ENCODE measurements at regions not wholly inside any gene's neighbourhood (a gene's known extent, or its start where the extent isn't known, plus 50 kb on each side); places are given as distances from the start of the nearest gene placed in this dataset.

- H3K4ac ChIP-seq (ENCODE audit: low read depth, low read length) = peak overlapping the region; percentile 89; the same call in 1 of the 2 replicates
- in situ Hi-C loops (cut with MboI; ENCODE audit: low sequenced_read_pairs) (loop anchor here (10.0 kb wide), 1 partner anchor 181 kb away; the partner anchor contains the start of gene SLC38A2), dilution Hi-C loops (cut with HindIII; ENCODE audit: low sequenced_read_pairs, unreplicated experiment) (no loop called here), intact Hi-C loops (cut with micrococcal nuclease) (loop anchor here (1.0 to 5.0 kb wide), 6 partner anchors 31 to 379 kb away; no protein-coding TSS in a partner anchor)
- H2BK120ac ChIP-seq (ENCODE audit: low read depth, low read length) = peak overlapping the region; percentile 99
- H3K9me1 ChIP-seq (ENCODE audit: insufficient read depth, low read length) = peaks cover 6% of the 10 kb centered on the region
- BruUV-seq (replicated peaks) = no TSS peak
- no CpG with 5 or more reads among the region's 2 CpGs for WGBS, 2 experiments (ENCODE audit: extremely low coverage in 2 of 2, insufficient read length in 1 of 2)
- H3K4me2 ChIP-seq (ENCODE audit: low read depth, low read length) = peak overlapping the region; percentile 90
- DNase-seq (peak; percentile 99), ATAC-seq (ENCODE audit: low read depth) (peak; percentile 73)
- H3K36me3 ChIP-seq (ENCODE audit: control insufficient read depth, insufficient read depth, low read length) = no peaks in the 10 kb centered on the region
- H3K18ac ChIP-seq (ENCODE audit: low read depth, low read length) = peak overlapping the region; percentile 93
- peak overlapping the region; percentile 25; the same call in 1 of the 2 replicates for H3K9ac ChIP-seq (ENCODE audit: low read depth, low read length)
- H4K20me1 ChIP-seq (ENCODE audit: insufficient read depth, low read length) = no peaks in the 10 kb centered on the region
- peak overlapping the region; percentile 21 to 84 for H4K8ac ChIP-seq (ENCODE audit: low read depth in 2 of 2, low read length in 2 of 2)
- H3K56ac ChIP-seq (ENCODE audit: extremely low read depth, insufficient read depth, low read length) = peak overlapping the region; percentile 96
- H4K91ac ChIP-seq (ENCODE audit: insufficient read depth, low read depth, low read length) = peak overlapping the region; percentile 80
- TF ChIP-seq CEBPB (IDR thresholded peaks at IDR 0.05; ENCODE audit: low read depth, low read length) (peak; percentile 88), RAD21 (IDR thresholded peaks at IDR 0.05; ENCODE audit: low read length) (peak; percentile 26; the same call in 1 of the 2 replicates), BHLHE40 (IDR thresholded peaks at IDR 0.05; ENCODE audit: low read depth, low read length) (peak; percentile 81; the same call in 1 of the 2 replicates), MAFK (IDR thresholded peaks at IDR 0.05; ENCODE audit: low read depth, low read length) (peak; percentile 80), MXI1 (IDR thresholded peaks at IDR 0.05; ENCODE audit: borderline replicate concordance, low read depth, low read length) (no peak)
- peak overlapping the region; percentile 88 for H3K14ac ChIP-seq (replicated peaks; ENCODE audit: low read depth, low read length)
- peak overlapping the region; percentile 97; the same call in 1 of the 2 replicates for H3K27ac ChIP-seq (ENCODE audit: insufficient read depth, low read length)
- peaks cover 6 to 23% of the 10 kb centered on the region in 2 experiments for H3K79me1 ChIP-seq (ENCODE audit: low read depth in 1 of 2, low read length in 2 of 2)
- no peak overlapping the region for H2AFZ ChIP-seq (replicated peaks; ENCODE audit: low read length, poor library complexity)
- POLR2A ChIA-PET (ENCODE audit: unreplicated experiment) = interaction anchor here (0.6 to 1.3 kb wide), 7 partner anchors 24 to 199 kb away, joined by 3 to 5 read pairs (median 3); no protein-coding TSS in a partner anchor
- H3K27me3 ChIP-seq (ENCODE audit: control insufficient read depth, insufficient read depth, low read length) = no peaks in the 10 kb centered on the region
- no peak overlapping the region for H2AK5ac ChIP-seq (ENCODE audit: low read depth, low read length)
- no peak overlapping the region for H2AK9ac ChIP-seq (replicated peaks; ENCODE audit: low read depth, low read length, poor library complexity)
- 0 out of 3 replicates have a peak overlapping the region, but pooled peaks have one; percentile 12 for H2BK15ac ChIP-seq (ENCODE audit: low read depth, low read length)
- CTCF ChIA-PET = interaction anchor here (0.6 to 1.7 kb wide), 6 partner anchors 32 to 389 kb away, joined by 3 to 6 read pairs (median 3); no protein-coding TSS in a partner anchor
- H2BK20ac ChIP-seq (ENCODE audit: low read depth, low read length) = peak overlapping the region; percentile 91
- H3K23ac ChIP-seq (ENCODE audit: low read depth, low read length) = peak overlapping the region; percentile 84; the same call in 1 of the 2 replicates
- H2BK5ac ChIP-seq (ENCODE audit: low read depth, low read length, poor library complexity, severe bottlenecking) = peak overlapping the region; percentile 100
- peaks cover 15% of the 10 kb centered on the region for H3K4me1 ChIP-seq (ENCODE audit: control insufficient read depth, insufficient read depth, low read length)
- peak overlapping the region; percentile 10; the same call in 1 of the 2 replicates for H3K4me3 ChIP-seq (ENCODE audit: insufficient read depth, low read depth, low read length)
- H3K9me3 ChIP-seq (ENCODE audit: control insufficient read depth, insufficient read depth, low read length) = no peaks in the 10 kb centered on the region
- peak overlapping the region; percentile 66; the same call in 1 of the 2 replicates for H4K5ac ChIP-seq (ENCODE audit: low read depth, low read length)
These were observed 183.6 kb upstream of the SLC38A2 start for GRCh38 chr12:46556105-46556559.

Measured in IMR-90 (cell line).